ENCODE measurements at regions not wholly inside any gene's neighbourhood (a gene's known extent, or its start where the extent isn't known, plus 50 kb on each side); places are given as distances from the start of the nearest gene placed in this dataset.

- no peak for DNase-seq
Observed at GRCh38 chr13:48761256-48761655, 107.5 kb downstream of the CYSLTR2 start.

GRCh38 chr13:48769107-48769704 lies 115.5 kb downstream of the CYSLTR2 start:
- peak; percentile 80 for DNase-seq

GRCh38 chr13:48770372-48770771 lies 116.6 kb downstream of the CYSLTR2 start:
- DNase-seq, result no peak

GRCh38 chr13:48772908-48773307 lies 119.2 kb downstream of the CYSLTR2 start:
- no peak for DNase-seq

- DNase-seq, result no peak
Observed at GRCh38 chr13:48773531-48774275, 120.0 kb downstream of the CYSLTR2 start.

- no peak for DNase-seq
Observed at GRCh38 chr13:48775285-48775684, 121.6 kb downstream of the CYSLTR2 start.

- no peak for DNase-seq
Observed at GRCh38 chr13:48775804-48776203, 122.1 kb downstream of the CYSLTR2 start.

GRCh38 chr13:48776401-48776800 lies 122.7 kb downstream of the CYSLTR2 start:
- DNase-seq, result no peak

GRCh38 chr13:48778610-48779009 lies 124.9 kb downstream of the CYSLTR2 start:
- DNase-seq, result no peak

- no peak for DNase-seq
Observed at GRCh38 chr13:48780713-48781341, 127.1 kb downstream of the CYSLTR2 start.

- DNase-seq, result no peak
Observed at GRCh38 chr13:48782429-48782840, 128.7 kb downstream of the CYSLTR2 start.

GRCh38 chr13:48783181-48783630 lies 129.5 kb downstream of the CYSLTR2 start:
- peak; percentile 82 for DNase-seq

- no peak for DNase-seq
Observed at GRCh38 chr13:48783695-48784230, 130.0 kb downstream of the CYSLTR2 start.

- no peak for DNase-seq
Observed at GRCh38 chr13:48784916-48785548, 131.3 kb downstream of the CYSLTR2 start.

- no peak for DNase-seq
Observed at GRCh38 chr13:48790199-48790598, 136.5 kb downstream of the CYSLTR2 start.

- no peak for DNase-seq
Observed at GRCh38 chr13:48790966-48791365, 137.2 kb downstream of the CYSLTR2 start.

GRCh38 chr13:48797127-48797526 lies 143.4 kb downstream of the CYSLTR2 start:
- DNase-seq, result no peak

GRCh38 chr13:48797761-48798160 lies 144.0 kb downstream of the CYSLTR2 start:
- no peak for DNase-seq

GRCh38 chr13:48798180-48798579 lies 144.5 kb downstream of the CYSLTR2 start:
- DNase-seq, result no peak

GRCh38 chr13:48801255-48801654 lies 147.5 kb downstream of the CYSLTR2 start:
- no peak for DNase-seq

- no peak for DNase-seq
Observed at GRCh38 chr13:48804821-48805601, 151.3 kb downstream of the CYSLTR2 start.

- DNase-seq, result no peak
Observed at GRCh38 chr13:48806522-48806921, 152.8 kb downstream of the CYSLTR2 start.

All from CD4-positive, alpha-beta T cell treated with Interleukin-15 for 1 hour (primary cell).